Stomach (tissue), 4 donors: ENCODE measurements at regions not wholly inside any gene's neighbourhood (a gene's known extent, or its start where the extent isn't known, plus 50 kb on each side); places are given as distances from the start of the nearest gene placed in this dataset.

ENCODE experiments used
- CTCF ChIP-seq, 7 experiments: fragments of 450-650 bp in 4 of 7; fragments of 200-600 bp in 3 of 7; sonication (generic) in 3 of 7; IDR thresholded peaks; one replicate each; pipeline ENCODE4 v1.5.1; 2016 to 2019; ENCODE audit warnings: antibody characterized with exemption in 7 of 7, control low read depth in 2 of 7, mild to moderate bottlenecking in 1 of 7
- POLR2A ChIP-seq, 4 donors: fragments of 450-650 bp; IDR thresholded peaks; one replicate each; pipeline ENCODE4 v1.6.1; 2016; ENCODE audit warnings: antibody characterized with exemption in 4 of 4, control low read depth in 2 of 4, mild to moderate bottlenecking in 1 of 4, moderate library complexity in 1 of 4
- POLR2AphosphoS5 ChIP-seq, 3 donors: sonication (generic); formaldehyde crosslinking; IDR thresholded peaks; one replicate each; pipeline ENCODE4 v1.6.1; 2016; ENCODE audit warnings: antibody characterized with exemption in 3 of 3

GRCh38 chr20:11431621-11432020, 486.1 kb upstream of the BTBD3 start:
- no peak for TF ChIP-seq CTCF (IDR thresholded peaks at IDR 0.05)
- no peak for TF ChIP-seq POLR2A (IDR thresholded peaks at IDR 0.05)
- TF ChIP-seq POLR2AphosphoS5 (IDR thresholded peaks at IDR 0.05) = no peak
